Stimulated activated naive CD8-positive, alpha-beta T cell treated with anti-CD3 and anti-CD28 coated beads, Interleukin-15, Interleukin-2, amounts not matched to agents 100 U/mL and 50 U/mL, for 24 hours (primary cell): ENCODE measurements at regions not wholly inside any gene's neighbourhood (a gene's known extent, or its start where the extent isn't known, plus 50 kb on each side); places are given as distances from the start of the nearest gene placed in this dataset.
A peak's percentile ranks its signal among the peaks of the same experiment; 100 is the strongest.

ENCODE experiments used
- ATAC-seq: fragments of 150-1000 bp; cut with Tn5 transposase; one replicate; pipeline ENCODE4 v1.10.0; 2021
- DNase-seq: peaks from one replicate; pipeline ENCODE4 v3.0.0; 2021

GRCh38 chr1:229064320-229065168 lies 206.4 kb upstream of the RAB4A start:
- DNase-seq (no peak), ATAC-seq (no peak)

GRCh38 chr1:229065613-229066012 lies 205.3 kb upstream of the RAB4A start:
- ATAC-seq (no peak), DNase-seq (no peak)

- ATAC-seq (no peak), DNase-seq (no peak)
Measured at GRCh38 chr1:229066591-229066990, 204.3 kb upstream of the RAB4A start.

GRCh38 chr1:229067546-229067945 lies 203.4 kb upstream of the RAB4A start:
- no peak for ATAC-seq
- no peak for DNase-seq

- ATAC-seq (peak; percentile 14), DNase-seq (no peak)
Measured at GRCh38 chr1:229068270-229068987, 202.5 kb upstream of the RAB4A start.

- ATAC-seq (no peak), DNase-seq (no peak)
Measured at GRCh38 chr1:229069176-229069575, 201.7 kb upstream of the RAB4A start.

GRCh38 chr1:229070168-229070567 lies 200.7 kb upstream of the RAB4A start:
- ATAC-seq: no peak
- DNase-seq: no peak

GRCh38 chr1:229073251-229073650 lies 197.7 kb upstream of the RAB4A start:
- no peak for DNase-seq
- no peak for ATAC-seq

GRCh38 chr1:229075217-229075616 lies 195.7 kb upstream of the RAB4A start:
- no peak for DNase-seq
- no peak for ATAC-seq

GRCh38 chr1:229075716-229076115 lies 195.2 kb upstream of the RAB4A start:
- ATAC-seq (no peak), DNase-seq (no peak)

GRCh38 chr1:229076195-229076594 lies 194.7 kb upstream of the RAB4A start:
- ATAC-seq (no peak), DNase-seq (no peak)

GRCh38 chr1:229079016-229079595 lies 191.8 kb upstream of the RAB4A start:
- DNase-seq (no peak), ATAC-seq (no peak)

- ATAC-seq (no peak), DNase-seq (no peak)
Measured at GRCh38 chr1:229080361-229080760, 190.6 kb upstream of the RAB4A start.

GRCh38 chr1:229085291-229085690 lies 185.6 kb upstream of the RAB4A start:
- DNase-seq: no peak
- no peak for ATAC-seq

GRCh38 chr1:229086091-229086490 lies 184.8 kb upstream of the RAB4A start:
- ATAC-seq (no peak), DNase-seq (no peak)

- DNase-seq (no peak), ATAC-seq (no peak)
Measured at GRCh38 chr1:229086686-229087085, 184.2 kb upstream of the RAB4A start.

GRCh38 chr1:229087339-229087738 lies 183.6 kb upstream of the RAB4A start:
- ATAC-seq: no peak

GRCh38 chr1:229087906-229088305 lies 183.0 kb upstream of the RAB4A start:
- DNase-seq (no peak), ATAC-seq (no peak)

More at GRCh38 chr1:229087339-229087738, 183.6 kb upstream of the RAB4A start:
- DNase-seq: no peak

- ATAC-seq (no peak), DNase-seq (no peak)
Measured at GRCh38 chr1:229088711-229089110, 182.2 kb upstream of the RAB4A start.

GRCh38 chr1:229089586-229090208 lies 181.2 kb upstream of the RAB4A start:
- ATAC-seq (no peak), DNase-seq (no peak)

GRCh38 chr1:229091721-229092136 lies 179.2 kb upstream of the RAB4A start:
- ATAC-seq: no peak
- DNase-seq: no peak

- DNase-seq: no peak
- ATAC-seq: no peak
Measured at GRCh38 chr1:229092377-229093237, 178.3 kb upstream of the RAB4A start.
